Endodermal cell (in vitro differentiated cells): ENCODE measurements at regions not wholly inside any gene's neighbourhood (a gene's known extent, or its start where the extent isn't known, plus 50 kb on each side); places are given as distances from the start of the nearest gene placed in this dataset.
"Not testable (repeated sequence)": the region's sequence is repeated elsewhere in the genome, so short reads cannot be mapped to it uniquely, and the experiment has no call there.

Source experiments
- DNase-seq: peaks from one replicate; pipeline ENCODE4 v3.0.0-alpha.2; 2017
- H3K27ac ChIP-seq: 2 replicates; pipeline ENCODE4 v1.5.1; 2013; ENCODE audit warnings: mild to moderate bottlenecking, low read depth, low read length, moderate library complexity
- H3K27me3 ChIP-seq: 2 replicates; pipeline ENCODE4 v1.6.1; 2013; ENCODE audit warnings: mild to moderate bottlenecking, low read length, moderate library complexity; ENCODE audit not compliant: insufficient read depth, control insufficient read depth, poor library complexity, severe bottlenecking
- H3K36me3 ChIP-seq: 2 replicates; pipeline ENCODE4 v1.7.0; 2013; ENCODE audit warnings: mild to moderate bottlenecking, low read length, moderate library complexity; ENCODE audit not compliant: control insufficient read depth, insufficient read depth
- H3K4me1 ChIP-seq: one replicate; pipeline ENCODE4 v1.7.0; 2013; ENCODE audit warnings: low read length; ENCODE audit not compliant: control insufficient read depth, insufficient read depth
- H3K4me3 ChIP-seq: 2 replicates; pipeline ENCODE4 v1.5.1; 2013; ENCODE audit warnings: mild to moderate bottlenecking, low read length, moderate library complexity
- H3K9ac ChIP-seq: 2 replicates; pipeline ENCODE4 v1.6.1; 2013; ENCODE audit warnings: mild to moderate bottlenecking, low read length, moderate library complexity; ENCODE audit not compliant: poor library complexity, severe bottlenecking; ENCODE audit errors: extremely low read depth
- H3K9me3 ChIP-seq: 2 replicates; pipeline ENCODE4 v1.6.1; 2013; ENCODE audit warnings: mild to moderate bottlenecking, low read length, moderate library complexity; ENCODE audit not compliant: control insufficient read depth
- H3K27ac Mint-ChIP-seq: 2 replicates; pipeline ENCODE4 v1.8.0; 2020; ENCODE audit warnings: mixed read lengths
- H3K27me3 Mint-ChIP-seq: 2 replicates; pipeline ENCODE4 v1.8.0; 2021; ENCODE audit warnings: mild to moderate bottlenecking, mixed read lengths; ENCODE audit not compliant: insufficient read depth
- H3K36me3 Mint-ChIP-seq: 2 replicates; pipeline ENCODE4 v1.8.0; 2020; ENCODE audit warnings: low read depth, mixed read lengths
- H3K4me1 Mint-ChIP-seq: 2 replicates; pipeline ENCODE4 v1.8.0; 2020; ENCODE audit warnings: mixed read lengths
- H3K4me3 Mint-ChIP-seq: 2 replicates; pipeline ENCODE4 v1.8.0; 2020; ENCODE audit warnings: mild to moderate bottlenecking, moderate library complexity, mixed read lengths
- H3K9me3 Mint-ChIP-seq: 2 replicates; pipeline ENCODE4 v1.8.0; 2020; ENCODE audit warnings: mild to moderate bottlenecking, mixed read lengths
- WGBS, 2 experiments: methylation state at CpG; one replicate each; pipeline versions ENCODE4 v1.1.5 to v1.1.7; 2013; ENCODE audit warnings: missing lambda C conversion rate in 2 of 2, mixed read lengths in 1 of 2; ENCODE audit not compliant: insufficient coverage in 1 of 2, insufficient read length in 1 of 2; 5-methylcytosine and 5-hydroxymethylcytosine counted together
- TF ChIP-seq, protein P1 (sequence below): fragments of 200-600 bp; sonication (generic); conservative IDR thresholded peaks from 2 replicates; pipeline ENCODE4 v1.5.0; 2021; ENCODE audit warnings: antibody characterized with exemption, mild to moderate bottlenecking

DNA sequence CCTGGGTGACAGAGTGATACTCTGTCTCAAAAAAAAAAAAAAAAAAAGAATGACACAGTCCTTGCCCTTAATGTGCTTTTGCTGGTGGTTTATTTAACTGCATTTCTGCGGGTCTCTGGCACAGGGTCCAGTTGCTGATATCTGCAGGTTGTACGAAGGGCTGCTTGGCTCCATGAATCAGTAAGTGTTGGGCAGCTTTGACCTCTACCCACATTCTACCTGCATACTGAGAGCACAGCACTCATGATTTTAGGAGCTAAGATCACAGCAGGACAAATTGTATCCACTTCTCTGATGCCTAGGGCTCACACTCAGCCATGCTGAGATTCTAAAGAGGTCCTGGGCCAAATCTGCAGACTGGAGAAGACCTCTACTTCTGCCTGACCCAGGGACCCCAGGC lies 119.4 kb upstream of the MYCN start:
- Mint-ChIP-seq H3K4me1 (peaks cover 11% of the 10 kb centered on the region), H3K36me3 (no peaks in the 10 kb centered on the region), H3K27me3 (no peaks in the 10 kb centered on the region), H3K27ac (no peak overlapping the region), H3K4me3 (no peak overlapping the region), H3K9me3 (no peaks in the 10 kb centered on the region)
- H3K9ac ChIP-seq: no peak overlapping the region
- no peaks in the 10 kb centered on the region for H3K9me3 ChIP-seq
- TF ChIP-seq, protein P1, sequence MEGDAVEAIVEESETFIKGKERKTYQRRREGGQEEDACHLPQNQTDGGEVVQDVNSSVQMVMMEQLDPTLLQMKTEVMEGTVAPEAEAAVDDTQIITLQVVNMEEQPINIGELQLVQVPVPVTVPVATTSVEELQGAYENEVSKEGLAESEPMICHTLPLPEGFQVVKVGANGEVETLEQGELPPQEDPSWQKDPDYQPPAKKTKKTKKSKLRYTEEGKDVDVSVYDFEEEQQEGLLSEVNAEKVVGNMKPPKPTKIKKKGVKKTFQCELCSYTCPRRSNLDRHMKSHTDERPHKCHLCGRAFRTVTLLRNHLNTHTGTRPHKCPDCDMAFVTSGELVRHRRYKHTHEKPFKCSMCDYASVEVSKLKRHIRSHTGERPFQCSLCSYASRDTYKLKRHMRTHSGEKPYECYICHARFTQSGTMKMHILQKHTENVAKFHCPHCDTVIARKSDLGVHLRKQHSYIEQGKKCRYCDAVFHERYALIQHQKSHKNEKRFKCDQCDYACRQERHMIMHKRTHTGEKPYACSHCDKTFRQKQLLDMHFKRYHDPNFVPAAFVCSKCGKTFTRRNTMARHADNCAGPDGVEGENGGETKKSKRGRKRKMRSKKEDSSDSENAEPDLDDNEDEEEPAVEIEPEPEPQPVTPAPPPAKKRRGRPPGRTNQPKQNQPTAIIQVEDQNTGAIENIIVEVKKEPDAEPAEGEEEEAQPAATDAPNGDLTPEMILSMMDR: no peak
- H3K4me1 ChIP-seq: no peaks in the 10 kb centered on the region
- no peak for DNase-seq
- WGBS, 2 experiments: 97 to 100% methylated on average over 2 of the region's 2 CpGs
- H3K36me3 ChIP-seq: no peaks in the 10 kb centered on the region
- H3K27ac ChIP-seq: no peak overlapping the region
- no peaks in the 10 kb centered on the region for H3K27me3 ChIP-seq
- no peak overlapping the region for H3K4me3 ChIP-seq

DNA sequence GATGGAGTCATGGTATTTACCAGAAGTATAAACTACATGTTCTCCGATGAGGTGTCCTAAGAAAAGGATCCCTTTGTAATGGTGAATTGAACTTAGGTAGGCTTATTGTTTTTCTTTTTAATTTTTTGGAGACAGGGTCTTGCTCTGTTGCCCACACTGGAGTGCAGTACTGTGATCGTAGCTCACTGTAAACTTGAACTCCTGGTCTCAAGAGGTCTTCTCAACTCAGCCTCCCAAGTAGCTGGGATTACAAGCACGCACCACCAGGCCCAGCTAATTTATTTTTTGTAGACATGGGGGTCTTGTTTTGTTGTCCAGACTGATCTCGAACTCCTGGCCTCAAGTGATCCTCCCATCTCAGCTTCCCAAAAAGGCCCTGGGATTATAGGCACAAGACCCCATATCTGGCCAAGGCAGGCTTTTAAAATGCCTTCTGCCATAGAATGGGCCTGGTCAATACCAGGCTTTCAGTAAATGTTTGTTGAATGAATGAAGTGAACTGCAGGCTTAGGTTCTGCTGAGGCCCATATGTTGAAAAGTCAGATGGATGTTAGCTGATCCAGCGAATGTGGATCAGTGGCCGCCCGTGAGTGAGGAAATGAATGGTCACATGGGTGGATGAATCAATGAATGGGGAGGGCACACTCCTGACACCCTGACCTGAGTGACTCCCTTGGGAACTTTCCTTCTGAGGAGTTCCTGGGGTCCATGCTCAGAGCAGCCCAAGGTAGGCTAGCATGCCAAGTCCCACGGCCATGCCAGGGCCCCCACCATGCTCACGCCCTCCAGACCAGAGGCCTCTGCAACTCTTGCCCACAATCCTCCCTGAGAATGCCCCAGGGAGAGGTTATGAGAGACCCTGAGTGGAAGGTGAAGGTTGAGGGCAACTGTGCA lies 118.0 kb upstream of the MYCN start:
- no peak overlapping the region for H3K27ac Mint-ChIP-seq
- WGBS, 2 experiments: 93 to 94% methylated on average over 8 to 9 of the region's 9 CpGs
- H3K36me3 Mint-ChIP-seq: no peaks in the 10 kb centered on the region
- H3K4me1 Mint-ChIP-seq: peaks cover 16% of the 10 kb centered on the region
- Histone ChIP-seq H3K27ac (no peak overlapping the region), H3K36me3 (no peaks in the 10 kb centered on the region), H3K27me3 (no peaks in the 10 kb centered on the region), H3K9ac (no peak overlapping the region), H3K4me3 (no peak overlapping the region), H3K4me1 (no peaks in the 10 kb centered on the region), H3K9me3 (no peaks in the 10 kb centered on the region)
- H3K4me3 Mint-ChIP-seq: no peak overlapping the region
- H3K27me3 Mint-ChIP-seq: no peaks in the 10 kb centered on the region
- no peaks in the 10 kb centered on the region for H3K9me3 Mint-ChIP-seq
- TF ChIP-seq, protein P1: no peak
- DNase-seq: no peak

DNA sequence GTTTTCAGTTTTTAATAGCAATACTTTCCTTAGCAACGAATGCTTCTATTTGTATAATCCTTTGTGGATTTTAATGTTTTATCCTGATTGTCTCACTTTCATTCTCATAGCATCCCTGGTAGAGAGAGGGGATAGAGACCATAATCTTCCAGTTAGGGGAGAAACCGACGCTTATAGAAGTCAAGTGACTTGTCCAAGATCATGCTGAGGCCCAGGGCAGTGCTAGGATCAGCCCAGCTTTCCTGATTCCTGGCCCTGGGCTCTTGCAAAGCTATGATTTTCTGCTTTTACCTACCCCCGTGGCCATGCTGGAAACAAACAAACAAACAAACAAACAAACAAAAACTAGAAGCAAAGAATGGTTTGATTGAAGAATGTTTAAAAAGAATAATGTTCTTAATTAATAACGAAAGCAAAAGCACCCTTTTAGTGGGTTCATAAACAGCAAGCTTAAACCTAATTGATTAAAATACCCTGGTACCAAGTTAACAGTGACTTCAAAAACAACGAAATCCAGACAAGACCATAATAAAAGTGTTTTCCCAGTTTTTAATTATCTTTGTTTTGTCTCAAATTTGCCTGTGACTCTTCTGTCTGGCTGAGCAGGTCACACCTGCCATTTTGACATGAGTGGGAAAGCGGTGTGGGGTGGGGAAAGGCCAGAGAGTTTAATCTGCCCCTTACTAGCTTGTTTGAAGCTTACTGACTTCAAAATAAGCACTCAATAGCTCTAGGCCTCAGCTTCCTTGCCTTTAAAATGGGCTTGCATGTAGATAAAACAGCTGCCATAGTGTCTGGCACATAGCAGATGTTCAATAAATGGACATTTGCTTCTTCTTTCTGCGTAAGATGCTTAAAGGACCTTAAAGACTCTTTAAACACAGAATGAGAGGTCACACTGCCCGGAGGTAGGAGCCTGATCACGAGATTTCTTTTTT lies 116.6 kb upstream of the MYCN start:
- no peak for DNase-seq
- Histone ChIP-seq H3K27ac (no peak overlapping the region), H3K27me3 (peaks cover under 1% of the 10 kb centered on the region), H3K4me3 (no peak overlapping the region), H3K9ac (no peak overlapping the region), H3K9me3 (no peaks in the 10 kb centered on the region), H3K36me3 (no peaks in the 10 kb centered on the region), H3K4me1 (no peaks in the 10 kb centered on the region)
- no peaks in the 10 kb centered on the region for H3K27me3 Mint-ChIP-seq
- H3K9me3 Mint-ChIP-seq: no peaks in the 10 kb centered on the region
- H3K27ac Mint-ChIP-seq: no peak overlapping the region
- TF ChIP-seq, protein P1: no peak
- peaks cover 16% of the 10 kb centered on the region for H3K4me1 Mint-ChIP-seq
- no peaks in the 10 kb centered on the region for H3K36me3 Mint-ChIP-seq
- 83 to 94% methylated on average over 6 to 9 of the region's 10 CpGs for WGBS, 2 experiments
- H3K4me3 Mint-ChIP-seq: no peak overlapping the region

DNA sequence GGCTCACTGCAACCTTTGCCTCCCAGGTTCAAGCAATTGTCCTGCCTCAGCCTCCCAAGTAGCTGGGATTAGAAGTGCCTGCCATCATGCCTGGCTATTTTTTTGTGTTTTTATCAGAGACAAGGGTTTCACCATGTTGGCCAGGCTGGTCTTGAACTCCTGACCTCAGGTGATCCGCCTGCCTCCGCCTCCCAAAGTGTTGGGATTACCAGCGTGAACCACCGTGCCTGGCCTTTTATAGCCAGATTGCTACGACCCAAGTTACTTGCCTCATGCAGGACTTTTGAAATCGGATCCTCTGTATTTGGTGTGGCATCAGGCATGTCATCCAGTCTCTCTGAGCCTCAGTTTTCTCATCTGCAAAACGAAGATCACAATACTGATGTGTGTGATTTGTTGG lies 115.9 kb upstream of the MYCN start:
- not testable (repeated sequence) for H3K27ac Mint-ChIP-seq, DNase-seq, H3K9me3 ChIP-seq, H3K27me3 ChIP-seq, H3K4me3 Mint-ChIP-seq, H3K27ac ChIP-seq, H3K9ac ChIP-seq, H3K4me3 ChIP-seq, H3K9me3 Mint-ChIP-seq, H3K36me3 ChIP-seq, H3K4me1 ChIP-seq, H3K36me3 Mint-ChIP-seq, H3K27me3 Mint-ChIP-seq
- WGBS, 2 experiments: 75 to 78% methylated on average over 7 of the region's 7 CpGs
- H3K4me1 Mint-ChIP-seq: peaks cover 16% of the 10 kb centered on the region
